Embryonic facial prominence (tissue), 1 donor: ENCODE measurements at regions not wholly inside any gene's neighbourhood (a gene's known extent, or its start where the extent isn't known, plus 50 kb on each side); places are given as distances from the start of the nearest gene placed in this dataset.
"Not testable (repeated sequence)": the region's sequence is repeated elsewhere in the genome, so short reads cannot be mapped to it uniquely, and the experiment has no call there.

Experiments used
- DNase-seq: peaks from one replicate; pipeline ENCODE4 v3.0.0-alpha.2; 2016; ENCODE audit errors: extremely low spot score

DNA sequence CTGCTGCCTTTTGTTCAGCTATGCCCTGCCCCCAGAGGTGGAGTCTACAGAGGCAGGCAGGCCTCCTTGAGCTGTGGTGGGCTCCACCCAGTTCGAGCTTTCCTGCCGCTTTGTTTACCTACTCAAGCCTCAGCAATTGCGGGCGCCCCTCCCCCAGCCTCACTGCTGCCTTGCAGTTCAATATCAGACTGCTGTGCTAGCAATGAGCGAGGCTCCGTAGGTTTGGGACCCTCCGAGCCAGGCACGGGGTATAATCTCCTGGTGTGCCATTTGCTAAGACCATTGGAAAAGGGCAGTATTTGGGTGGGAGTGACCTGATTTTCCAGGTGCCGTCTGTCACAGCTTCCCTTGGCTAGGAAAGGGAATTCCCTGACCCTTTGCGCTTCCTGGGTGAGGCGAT is 51.9 kb downstream of the DIPK2A start:
- not testable (repeated sequence) for DNase-seq

DNA sequence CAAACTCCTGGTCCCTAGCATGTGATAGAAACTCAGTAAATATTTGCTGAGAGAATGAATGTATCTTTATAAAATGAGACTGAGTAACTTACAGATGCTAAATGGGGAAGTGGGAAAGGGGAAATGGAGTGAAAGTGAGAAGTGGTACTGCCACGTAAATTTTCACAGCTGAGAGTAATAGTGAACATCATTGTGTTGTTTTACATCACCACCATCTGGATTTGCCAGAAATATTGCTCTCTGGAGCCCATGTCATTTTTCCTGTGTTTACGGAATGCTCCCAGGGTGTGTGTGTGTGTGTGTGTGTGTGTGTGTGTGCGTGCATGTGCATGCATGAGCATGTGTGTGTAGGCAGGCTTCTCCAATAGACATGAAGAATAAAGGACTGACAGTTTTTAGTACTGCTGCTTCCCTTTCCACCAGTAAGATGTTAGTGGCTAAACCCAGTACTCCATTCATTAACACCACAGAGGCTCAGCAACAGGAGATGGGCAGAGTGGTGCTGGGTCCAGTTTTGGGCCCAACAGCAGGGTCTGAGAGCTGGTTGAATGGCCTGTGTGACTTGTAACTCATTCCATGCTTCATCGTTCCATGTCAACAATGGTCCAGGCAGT is 57.3 kb downstream of the DIPK2A start:
- DNase-seq = no peak

DNA sequence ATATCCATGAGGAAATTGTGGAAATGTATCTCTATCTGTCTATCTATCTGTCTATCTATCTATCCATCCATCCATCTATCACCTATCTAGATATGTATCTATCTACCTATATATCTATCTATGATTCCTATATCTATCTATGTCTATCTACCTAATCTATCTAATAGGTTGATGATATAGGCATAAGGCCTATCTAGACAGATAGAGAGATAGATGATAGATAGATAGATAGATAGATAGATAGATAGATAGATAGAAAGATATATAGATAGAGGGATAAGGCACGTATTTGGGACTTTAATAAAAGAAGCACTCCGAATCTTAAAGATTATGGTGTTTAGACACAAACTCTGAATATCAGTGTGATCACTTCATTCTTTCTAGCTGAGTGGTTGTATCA is 58.1 kb downstream of the DIPK2A start:
- no peak for DNase-seq

DNA sequence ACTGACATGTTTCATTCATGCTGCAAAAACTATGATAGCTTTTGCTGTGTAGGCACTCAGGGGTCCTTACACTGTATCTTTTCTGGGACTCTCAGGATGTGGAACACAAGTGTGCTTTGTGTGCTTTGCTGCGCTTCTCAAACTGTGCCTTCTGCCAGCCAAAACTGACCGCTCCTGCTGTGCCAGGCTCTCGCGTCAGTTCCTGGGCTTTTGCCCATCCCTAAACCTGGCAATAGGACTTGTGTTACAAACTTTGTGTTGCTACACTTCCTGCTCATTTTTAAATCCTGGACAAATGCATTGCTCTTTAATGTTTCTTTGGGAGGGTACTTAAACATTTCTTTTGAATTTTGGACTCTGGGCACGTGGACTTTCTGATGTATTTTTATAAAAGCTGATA is 60.3 kb downstream of the DIPK2A start:
- no peak for DNase-seq

DNA sequence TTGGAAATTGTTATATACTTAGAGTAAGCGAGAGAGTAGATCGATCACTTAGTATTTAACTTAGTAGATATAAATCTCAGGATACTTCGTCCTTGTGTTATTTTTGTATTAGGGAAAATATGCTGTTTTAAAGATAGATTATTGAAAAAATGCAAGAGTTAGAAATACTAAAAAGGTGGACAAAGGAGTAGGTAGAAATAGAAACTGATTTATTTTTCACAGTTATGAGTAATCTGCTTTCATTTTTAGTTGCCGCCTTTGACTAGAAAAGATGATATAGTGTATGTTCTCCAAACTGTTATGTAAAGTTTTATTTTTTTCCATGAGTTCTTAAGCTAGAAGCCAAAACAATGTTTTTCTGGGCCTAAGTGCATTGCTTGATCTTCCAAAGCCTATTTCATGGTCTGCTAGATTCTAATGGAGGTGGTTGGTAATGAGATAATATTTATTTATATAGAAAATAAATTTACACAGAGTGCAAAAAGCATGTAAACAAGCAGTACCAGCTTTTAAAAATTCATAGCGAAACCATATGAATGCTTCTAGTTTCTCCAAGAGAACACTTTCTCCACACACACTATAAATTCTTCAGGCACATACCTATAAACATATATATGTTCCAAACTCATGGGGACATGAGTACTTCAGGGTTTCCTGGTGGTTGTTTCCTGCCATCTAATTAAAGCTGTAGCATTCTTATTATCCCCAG is 61.1 kb downstream of the DIPK2A start:
- DNase-seq = no peak

DNA sequence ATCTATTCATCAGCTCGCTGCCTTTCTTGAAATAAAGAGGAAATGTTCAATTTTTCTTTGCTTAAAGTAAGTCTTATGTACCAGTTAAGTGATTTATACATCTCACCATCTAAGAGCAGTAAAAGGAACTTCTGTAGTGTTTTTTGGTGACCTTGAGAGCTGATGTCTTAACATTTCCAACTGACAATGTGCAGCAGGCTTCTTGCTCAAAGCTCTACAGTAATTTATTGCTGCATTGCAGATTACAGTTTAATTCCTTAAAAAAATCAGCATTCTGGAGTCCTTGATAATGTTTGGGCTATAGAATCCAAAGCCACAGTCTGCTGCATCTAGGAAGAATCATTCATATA is 61.6 kb downstream of the DIPK2A start:
- DNase-seq = no peak

DNA sequence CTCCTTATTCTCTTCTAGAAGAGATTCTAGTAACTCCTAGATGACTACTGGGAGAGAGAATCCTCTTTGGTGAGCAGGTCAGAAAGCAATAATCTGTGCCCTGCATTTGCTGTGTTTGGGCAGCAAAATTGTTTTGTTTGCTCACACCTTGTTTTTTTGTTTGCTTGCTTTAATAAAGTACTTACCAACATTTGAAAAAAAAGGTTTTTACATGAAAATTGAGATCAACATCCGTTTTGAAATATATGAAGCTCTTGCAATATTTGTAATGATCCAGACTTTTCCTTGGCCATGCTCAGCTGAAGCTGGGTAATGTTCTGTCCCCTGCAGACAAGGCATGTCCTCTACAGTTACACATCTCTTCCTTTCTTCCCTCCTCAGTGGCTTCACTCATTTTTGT is 62.2 kb downstream of the DIPK2A start:
- no peak for DNase-seq

DNA sequence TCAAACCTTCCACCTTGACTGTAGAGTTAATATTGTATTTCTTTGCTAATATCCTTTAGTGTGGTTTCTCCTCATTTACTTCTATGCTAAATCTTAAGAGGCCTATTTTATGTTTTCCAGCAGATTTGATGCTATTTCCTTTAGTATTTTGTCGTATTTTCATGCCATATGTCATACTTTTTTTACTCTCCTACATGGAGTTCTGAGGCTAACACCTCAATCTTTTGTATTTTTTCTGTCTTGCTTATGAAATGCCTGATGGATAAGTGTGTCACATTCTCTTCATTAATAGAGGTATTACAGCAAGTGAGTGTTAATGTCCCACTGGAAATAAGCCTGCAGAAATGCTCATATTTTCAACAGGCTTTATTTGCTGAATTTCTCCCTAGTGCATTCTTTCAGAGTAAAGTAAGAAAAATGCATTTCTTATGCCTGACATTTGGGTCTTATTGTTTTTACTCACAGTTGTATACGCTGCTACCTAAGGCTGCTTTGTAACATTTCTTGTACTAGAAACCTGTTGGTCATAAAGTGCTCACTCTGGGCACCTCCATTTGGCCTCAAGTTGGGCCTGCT is 63.2 kb downstream of the DIPK2A start:
- no peak for DNase-seq

DNA sequence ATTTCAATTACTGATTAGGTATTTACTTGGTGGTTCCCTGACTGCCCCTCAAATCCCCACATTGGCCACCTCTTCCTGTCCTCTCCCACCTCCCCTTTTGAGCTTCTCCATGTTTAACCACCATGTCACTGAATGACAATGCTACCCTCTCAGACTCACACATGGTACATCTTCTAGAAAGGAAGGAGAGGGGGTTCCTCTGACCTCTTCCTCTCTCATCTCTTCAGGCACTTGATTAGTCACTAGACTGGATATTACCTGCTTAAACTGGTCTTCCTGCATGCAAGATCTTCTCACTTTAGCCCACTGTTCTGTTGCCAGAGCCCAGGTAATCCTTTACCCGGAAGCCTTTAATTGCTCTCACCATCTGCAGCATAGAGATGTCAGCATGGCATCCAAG is 64.9 kb downstream of the DIPK2A start:
- no peak for DNase-seq

DNA sequence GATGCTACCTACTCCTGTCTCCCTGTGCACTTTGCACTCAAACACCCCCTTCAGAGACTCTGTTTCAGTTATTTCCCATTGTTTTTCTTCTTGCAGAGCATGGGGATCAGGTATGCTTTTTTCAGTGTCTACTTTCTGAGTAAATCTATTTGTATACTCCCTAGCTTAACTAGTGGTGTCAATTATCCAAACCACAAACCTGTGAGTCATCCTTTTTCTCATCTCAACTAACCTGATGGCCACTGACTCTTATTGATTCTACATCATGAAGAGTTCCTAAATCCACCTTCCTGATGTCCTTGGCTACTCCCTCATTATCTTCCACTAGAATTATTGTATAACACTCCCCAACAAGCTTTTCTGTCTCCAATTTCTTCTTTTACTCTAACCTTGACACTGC is 68.0 kb downstream of the DIPK2A start:
- no peak for DNase-seq

DNA sequence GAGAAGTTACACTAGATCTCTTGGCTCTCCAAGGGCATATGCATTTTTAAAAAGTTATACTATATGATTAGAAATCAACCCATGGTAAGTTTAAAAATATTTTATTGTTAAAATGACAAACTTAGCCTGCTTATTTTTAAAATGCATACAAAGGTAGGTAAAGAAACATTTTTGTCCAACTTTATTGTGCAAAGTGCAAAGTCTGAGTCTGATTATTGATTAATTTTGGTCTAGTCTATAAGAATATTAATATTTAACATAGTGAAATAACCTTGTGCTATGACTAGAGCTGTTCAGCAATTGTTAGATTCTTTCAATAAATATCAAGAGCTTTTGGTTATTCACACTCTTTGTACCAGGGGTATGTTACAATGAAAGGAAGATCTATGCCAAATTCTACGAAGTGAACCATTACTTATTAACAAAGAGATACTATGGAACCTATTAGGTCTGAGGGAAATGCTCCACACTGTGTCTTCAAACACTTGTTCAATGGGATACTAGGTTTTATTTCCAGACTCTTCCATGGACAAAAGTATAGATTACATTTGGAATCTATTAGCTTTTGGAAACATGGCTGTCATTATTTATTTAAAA is 70.4 kb downstream of the DIPK2A start:
- no peak for DNase-seq

DNA sequence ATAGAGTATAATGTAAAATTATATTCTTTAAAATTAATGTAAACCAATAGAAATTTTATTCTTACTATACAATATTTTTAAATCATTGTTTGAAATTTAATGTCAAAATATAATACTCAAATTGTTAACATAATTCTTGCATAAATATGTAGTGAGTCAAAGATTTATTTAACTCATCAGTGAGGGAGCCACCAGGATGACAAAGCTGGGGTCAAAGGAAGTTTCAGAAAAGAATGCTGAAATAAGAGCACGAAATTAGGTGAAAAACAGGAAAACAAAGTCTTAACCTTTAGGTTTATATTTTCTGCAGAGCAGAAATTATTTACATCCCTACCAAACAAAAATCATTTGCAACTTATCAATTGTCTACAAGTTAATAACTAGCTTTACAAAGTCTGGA is 74.1 kb downstream of the DIPK2A start:
- no peak for DNase-seq

DNA sequence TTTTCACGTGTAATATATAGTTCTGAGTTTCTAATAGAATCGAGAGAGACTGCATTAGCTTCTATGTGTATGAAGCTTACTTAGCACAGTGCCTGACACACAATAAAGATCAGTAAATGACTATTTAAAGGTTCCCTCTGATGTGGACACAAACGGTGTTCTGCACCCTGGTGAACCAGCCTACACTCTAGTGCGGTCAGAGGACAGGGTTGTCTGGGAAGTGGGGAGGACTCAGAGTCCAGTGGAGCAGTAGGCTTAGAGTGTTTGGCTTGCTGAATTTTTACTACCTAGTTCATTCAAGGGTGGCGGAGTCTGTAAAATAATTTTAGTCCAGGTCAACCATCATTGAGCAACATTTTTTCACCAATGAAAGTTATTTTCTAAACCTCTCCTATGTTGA is 77.8 kb downstream of the DIPK2A start:
- no peak for DNase-seq

DNA sequence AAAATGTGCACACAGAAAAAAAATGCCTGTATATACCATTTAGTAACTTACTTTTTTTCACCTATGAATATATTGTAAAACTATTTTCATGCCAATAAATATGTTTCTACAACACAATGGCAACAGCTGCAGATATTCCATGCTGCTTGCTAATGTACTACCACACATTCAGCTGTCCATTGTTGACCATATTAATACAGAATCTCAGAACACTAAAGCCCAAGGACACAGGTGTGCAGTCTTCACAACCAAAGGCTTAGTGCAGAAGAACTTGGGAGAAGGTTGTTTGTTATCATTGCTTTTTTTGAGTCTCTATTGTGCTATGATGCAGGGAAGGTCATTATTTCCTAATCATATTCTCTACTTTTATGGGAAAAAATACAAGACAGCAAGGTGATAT is 79.6 kb downstream of the DIPK2A start:
- DNase-seq = no peak

DNA sequence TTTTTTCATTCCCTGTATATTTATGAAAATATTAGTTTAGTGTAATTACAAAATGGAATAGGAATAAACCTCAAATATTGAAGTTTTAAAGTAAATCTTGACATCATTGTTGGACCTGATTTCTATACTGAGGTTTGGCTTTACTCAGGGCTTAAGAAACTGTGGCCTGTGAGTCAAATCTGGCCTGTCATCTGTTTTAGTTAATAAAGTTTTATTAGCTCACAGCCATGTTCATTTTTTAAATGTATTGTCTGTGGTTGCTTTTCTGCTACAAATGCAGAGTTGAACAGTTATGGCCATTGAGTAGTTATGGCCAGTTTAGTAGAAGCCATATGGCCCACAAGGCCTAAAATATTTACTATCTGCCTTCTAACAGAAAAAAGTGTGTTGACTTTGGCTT is 80.7 kb downstream of the DIPK2A start:
- no peak for DNase-seq

DNA sequence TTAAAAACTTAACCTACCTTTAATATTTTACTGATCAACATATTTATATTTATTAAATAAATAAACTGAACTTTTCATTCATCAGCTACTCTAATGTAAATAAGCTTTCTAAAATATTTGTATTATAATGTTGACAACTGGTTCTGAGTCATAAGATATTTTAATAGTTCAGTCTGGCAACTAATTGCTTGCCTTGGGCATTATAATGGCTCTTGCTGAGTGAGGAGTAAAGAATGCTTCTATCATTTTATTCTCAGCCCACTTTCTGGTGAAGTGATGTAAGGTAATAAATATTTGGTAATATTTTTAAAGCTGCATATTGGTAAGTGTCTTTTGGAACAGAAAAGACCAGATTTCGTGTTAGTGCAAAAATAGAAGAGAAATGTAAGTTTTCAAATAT is 81.5 kb downstream of the DIPK2A start:
- DNase-seq = no peak

DNA sequence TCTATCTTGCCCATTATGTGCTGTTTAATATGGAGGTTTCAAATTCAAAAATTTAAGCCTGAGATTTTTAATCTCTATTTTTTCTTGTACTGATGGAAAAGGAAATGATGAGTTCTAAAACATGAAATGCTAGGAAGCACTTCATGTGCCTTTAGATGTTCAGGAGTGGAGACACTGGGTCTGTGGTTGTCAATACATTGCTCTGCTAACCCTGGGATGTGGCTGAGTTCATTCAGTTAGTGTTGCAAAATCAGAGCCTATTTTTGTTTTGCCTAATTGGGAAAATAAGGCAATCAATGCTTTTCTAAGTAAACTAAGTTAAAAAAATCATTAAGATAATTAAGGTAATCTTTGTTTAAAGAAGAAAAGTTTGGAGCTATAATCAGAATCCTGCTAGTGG is 83.1 kb downstream of the DIPK2A start:
- no peak for DNase-seq

DNA sequence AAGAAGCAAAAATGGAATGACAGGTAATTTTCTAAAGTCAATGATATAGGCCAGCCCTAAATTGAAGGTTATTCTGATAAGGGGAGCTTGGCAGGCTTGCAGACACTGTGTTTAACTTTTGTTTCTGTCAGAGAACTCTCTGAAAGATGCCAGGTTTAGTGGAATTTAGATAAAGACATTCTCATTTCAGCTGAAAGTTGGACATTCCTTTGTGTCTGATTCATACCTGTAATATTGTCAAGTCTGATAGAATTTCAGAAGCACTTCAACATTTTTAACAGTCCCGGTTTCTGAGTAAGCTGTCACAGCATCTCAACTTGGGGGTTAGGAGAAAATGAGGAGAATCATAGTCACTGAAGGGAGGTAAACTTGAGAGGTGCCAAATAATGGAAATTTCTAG is 84.0 kb downstream of the DIPK2A start:
- DNase-seq = no peak

DNA sequence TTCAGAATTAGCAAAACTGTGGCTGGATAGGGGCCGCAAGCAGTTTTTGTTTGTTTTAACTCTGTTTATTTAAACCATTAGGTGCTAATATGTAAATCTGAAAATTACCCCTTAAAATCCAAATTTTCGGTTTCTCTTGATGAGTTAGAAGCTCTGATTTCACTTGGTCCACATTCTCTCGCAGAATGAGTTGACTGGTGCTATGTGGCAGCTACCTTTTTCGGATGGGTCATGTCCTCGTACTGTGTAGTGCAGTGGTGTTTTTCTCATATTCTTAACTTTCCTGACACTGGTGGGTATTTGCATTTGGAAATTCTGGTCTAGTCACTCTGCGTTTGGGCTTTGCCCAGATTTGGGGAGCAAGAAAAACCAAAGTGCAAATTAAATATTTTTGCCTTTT is 87.1 kb downstream of the DIPK2A start:
- DNase-seq = no peak

DNA sequence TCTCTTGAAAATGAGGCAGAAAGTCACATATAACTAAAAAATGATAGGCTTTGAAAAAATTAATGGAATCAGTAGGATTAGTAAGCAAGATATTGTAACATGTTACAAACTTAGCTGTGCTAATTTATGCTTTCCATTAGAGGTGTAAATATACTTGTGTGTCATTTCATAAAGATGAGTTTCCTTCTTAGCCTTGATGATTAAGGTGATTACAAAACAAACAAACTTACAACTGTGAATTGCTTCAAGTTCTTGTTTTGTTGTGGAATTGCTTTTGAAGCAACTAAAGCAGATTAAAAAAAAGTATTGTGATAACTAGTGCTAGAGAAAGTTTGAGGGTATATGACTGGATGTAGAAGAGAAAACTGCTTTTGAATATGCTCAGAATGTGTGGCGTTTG is 87.9 kb downstream of the DIPK2A start:
- no peak for DNase-seq

DNA sequence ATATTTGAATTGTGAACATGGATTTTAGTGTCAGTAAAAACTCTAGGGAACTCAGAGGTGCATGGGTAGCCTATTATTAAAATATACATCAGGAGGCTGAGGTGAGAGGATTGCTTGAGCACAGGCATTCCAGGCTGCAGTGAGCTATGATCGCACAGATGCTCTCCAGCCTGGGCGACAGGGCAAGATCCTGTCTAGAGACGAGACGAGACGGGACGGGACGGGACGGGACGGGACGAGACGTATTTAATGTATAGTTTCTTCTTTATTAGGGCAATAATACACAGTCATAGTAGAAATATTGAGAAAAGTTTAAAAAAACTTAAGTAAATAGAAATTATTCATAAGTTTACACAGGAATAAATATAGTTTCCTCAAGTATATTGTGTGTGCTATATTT is 89.3 kb downstream of the DIPK2A start:
- DNase-seq = no peak

DNA sequence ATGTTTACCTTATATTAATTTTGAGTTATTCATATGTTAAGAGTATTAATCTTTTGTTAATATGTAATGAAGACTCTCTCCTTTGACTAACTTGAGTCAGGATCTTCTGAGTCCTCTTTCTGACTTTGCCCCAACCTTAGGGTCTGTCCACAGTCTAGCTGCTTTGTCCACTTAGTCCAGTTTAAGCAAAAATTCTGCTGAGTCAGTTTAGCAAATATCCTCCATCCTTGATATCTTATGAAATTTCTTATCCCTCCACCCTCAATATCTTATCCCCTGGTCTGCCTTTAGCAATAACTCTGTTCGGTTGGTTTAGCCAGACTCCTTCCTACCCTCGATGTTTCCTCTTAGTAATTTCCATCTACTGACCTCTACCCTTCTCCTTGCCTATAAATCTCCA is 91.7 kb downstream of the DIPK2A start:
- DNase-seq = no peak

DNA sequence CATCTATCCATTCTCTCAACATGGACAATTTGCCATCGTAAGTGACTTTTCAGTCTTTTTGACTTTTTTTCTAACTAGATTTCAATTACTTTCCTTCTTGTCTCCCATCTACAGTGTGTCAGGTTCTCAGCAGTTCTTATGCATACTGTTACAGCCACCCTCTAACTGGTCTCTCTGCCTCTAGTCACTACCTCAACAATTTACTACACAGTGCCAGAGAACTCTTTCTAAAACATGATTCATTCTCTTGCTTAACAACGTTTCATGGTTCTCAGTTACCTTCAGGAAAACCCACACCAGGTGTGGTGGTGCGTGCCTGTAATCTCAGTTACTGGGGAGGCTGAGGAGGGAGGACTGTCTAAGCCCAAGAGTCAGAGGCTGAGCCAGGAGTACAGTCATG is 95.4 kb downstream of the DIPK2A start:
- DNase-seq = no peak
